Right lobe of liver (tissue), 6 donors: ENCODE measurements at regions not wholly inside any gene's neighbourhood (a gene's known extent, or its start where the extent isn't known, plus 50 kb on each side); places are given as distances from the start of the nearest gene placed in this dataset.

Experiments used
- ATAC-seq, 4 donors: fragments of 200-7000 bp; cut with Tn5 transposase; one replicate each; pipeline ENCODE4 v1.9.1; 2020; ENCODE audit warnings: mild to moderate bottlenecking in 4 of 4, moderate library complexity in 4 of 4
- DNase-seq, 3 donors: peaks; one replicate each; pipeline ENCODE4 v3.0.0-alpha.2; 2020
- H3K27ac ChIP-seq, 3 donors: fragments of 200-600 bp; one replicate each; pipeline ENCODE4 v1.8.0; 2022
- H3K27me3 ChIP-seq, 2 donors: fragments of 200-600 bp; one replicate each; pipeline ENCODE4 v1.8.0; 2022
- H3K36me3 ChIP-seq, 4 donors: fragments of 200-600 bp; sonication (generic) in 1 of 4; one replicate each; pipeline versions ENCODE4 v1.5.1 to v1.8.0; 2017 to 2022; ENCODE audit warnings: control low read depth in 1 of 4
- H3K4me1 ChIP-seq, 4 donors: fragments of 200-600 bp; sonication (generic) in 1 of 4; one replicate each; pipeline versions ENCODE4 v1.5.1 to v1.8.0; 2017 to 2022; ENCODE audit warnings: control low read depth in 1 of 4
- H3K4me3 ChIP-seq, 3 donors: fragments of 200-600 bp; one replicate each; pipeline ENCODE4 v1.8.0; 2022
- H3K9me3 ChIP-seq, 4 donors: fragments of 200-600 bp; sonication (generic) in 1 of 4; one replicate each; pipeline versions ENCODE4 v1.5.1 to v1.8.0; 2017 to 2022; ENCODE audit warnings: control low read depth in 1 of 4
- CTCF ChIP-seq, 4 donors: fragments of 200-600 bp in 3 of 4; fragments of 450-650 bp in 1 of 4; IDR thresholded peaks; one replicate each; pipeline versions ENCODE4 v1.5.1 to v1.8.0; 2016 to 2022; ENCODE audit warnings: antibody characterized with exemption in 4 of 4, mild to moderate bottlenecking in 2 of 4
- POLR2A ChIP-seq: fragments of 450-650 bp; IDR thresholded peaks from one replicate; pipeline ENCODE4 v1.6.1; 2017; ENCODE audit warnings: antibody characterized with exemption, mild to moderate bottlenecking
- WGBS: methylation state at CpG from one replicate; pipeline ENCODE4 v1.1.6; 2018; ENCODE audit warnings: low coverage, low lambda C conversion rate; ENCODE audit not compliant: insufficient coverage; ENCODE audit errors: missing lambda C conversion rate; 5-methylcytosine and 5-hydroxymethylcytosine counted together
- intact Hi-C, 2 donors: fragments of 100-400 bp; cut with DNase I; formaldehyde crosslinking; loops; one replicate each; pipeline versions ENCODE4 v1.11.2 to v1.14.1; 2022
- donor health status: DM: no; HTN: yes; CAD: no.
- donor health status: DM: no; HTN: no; CAD: no.
- donor health status: DM: no; HTN: no; CAD: no.
- donor health status: DM: no; HTN: yes; CAD: no.
- donor health status: DM: no; HTN: yes; CAD: no.

- intact Hi-C loops = no loop called here
- Histone ChIP-seq H3K27me3 (no peaks in the 10 kb centered on the region), H3K36me3 (no peaks in the 10 kb centered on the region), H3K27ac (no peak overlapping the region), H3K4me3 (no peak overlapping the region), H3K9me3 (no peaks in the 10 kb centered on the region), H3K4me1 (no peaks in the 10 kb centered on the region)
- ATAC-seq (no peak), DNase-seq (no peak)
- 73% methylated on average over 3 of the region's 3 CpGs for WGBS
- TF ChIP-seq CTCF (IDR thresholded peaks at IDR 0.05) (no peak), POLR2A (no peak)
Observed at GRCh38 chr20:40249805-40250204, 439.2 kb downstream of the MAFB start.

GRCh38 chr20:40245829-40246228 lies 443.2 kb downstream of the MAFB start:
- ATAC-seq (no peak), DNase-seq (no peak)
- H3K4me3 ChIP-seq = no peak overlapping the region
- intact Hi-C loops = no loop called here
- no peaks in the 10 kb centered on the region for H3K36me3 ChIP-seq
- no peak overlapping the region for H3K27ac ChIP-seq
- H3K27me3 ChIP-seq = no peaks in the 10 kb centered on the region
- no peaks in the 10 kb centered on the region for H3K9me3 ChIP-seq
- TF ChIP-seq POLR2A (no peak), CTCF (IDR thresholded peaks at IDR 0.05) (no peak)
- no peaks in the 10 kb centered on the region for H3K4me1 ChIP-seq

GRCh38 chr20:40244286-40244685 lies 444.8 kb downstream of the MAFB start:
- H3K4me1 ChIP-seq = no peaks in the 10 kb centered on the region
- H3K27me3 ChIP-seq = no peaks in the 10 kb centered on the region
- H3K4me3 ChIP-seq = no peak overlapping the region
- no peaks in the 10 kb centered on the region for H3K9me3 ChIP-seq
- H3K27ac ChIP-seq = no peak overlapping the region
- no peak for TF ChIP-seq CTCF (IDR thresholded peaks at IDR 0.05)
- no peak for TF ChIP-seq POLR2A
- no peak for ATAC-seq
- intact Hi-C loops = no loop called here
- no peak for DNase-seq
- no peaks in the 10 kb centered on the region for H3K36me3 ChIP-seq
- 81% methylated on average over 4 of the region's 4 CpGs for WGBS

GRCh38 chr20:40241596-40242343 lies 447.3 kb downstream of the MAFB start:
- Histone ChIP-seq H3K27ac (no peak overlapping the region), H3K36me3 (no peaks in the 10 kb centered on the region), H3K27me3 (no peaks in the 10 kb centered on the region), H3K4me3 (no peak overlapping the region), H3K9me3 (no peaks in the 10 kb centered on the region), H3K4me1 (no peaks in the 10 kb centered on the region)
- TF ChIP-seq POLR2A = no peak
- no peak for TF ChIP-seq CTCF (IDR thresholded peaks at IDR 0.05)
- ATAC-seq = no peak
- no peak for DNase-seq
- intact Hi-C loops = no loop called here
- 35% methylated on average over 9 of the region's 9 CpGs for WGBS

GRCh38 chr20:40238511-40238910 lies 450.5 kb downstream of the MAFB start:
- Histone ChIP-seq H3K36me3 (no peaks in the 10 kb centered on the region), H3K4me3 (no peak overlapping the region), H3K27ac (no peak overlapping the region), H3K27me3 (no peaks in the 10 kb centered on the region), H3K4me1 (no peaks in the 10 kb centered on the region), H3K9me3 (no peaks in the 10 kb centered on the region)
- ATAC-seq (no peak), DNase-seq (no peak)
- WGBS = 79% methylated on average over 3 of the region's 3 CpGs
- TF ChIP-seq POLR2A = no peak
- TF ChIP-seq CTCF (IDR thresholded peaks at IDR 0.05) = no peak
- intact Hi-C loops = no loop called here
